K562 (cell line): ENCODE measurements at regions not wholly inside any gene's neighbourhood (a gene's known extent, or its start where the extent isn't known, plus 50 kb on each side); places are given as distances from the start of the nearest gene placed in this dataset.

Experiments used
- ATAC-seq: fragments of 200-7000 bp; cut with Tn5 transposase; 3 replicates; pipeline ENCODE4 v1.9.1; 2020; ENCODE audit warnings: moderate library complexity
- BruUV-seq: library from RNA; stranded (reverse); fragments of 400-500 nt; replicated peaks from 2 replicates; lab custom pipeline; 2021; lab: Mats Ljungman, UMichigan
- CTCF ChIA-PET: fragments of 300-600 bp; formaldehyde crosslinking; extraction: SDS; loops from one replicate; lab custom pipeline; 2021; ENCODE audit warnings: low intra/inter-chr PET ratio; lab: Yijun Ruan, JAX
- POLR2A ChIA-PET: fragments of 300-600, 350-650 bp; sonication (Branson Sonifier 250); formaldehyde crosslinking; extraction: SDS; loops from one replicate; lab custom pipeline; 2021; ENCODE audit warnings: antibody characterized with exemption, inconsistent platforms; lab: Yijun Ruan, JAX
- DNase-seq, 4 experiments: peaks; one replicate each; pipeline versions ENCODE4 v3.0.0 to v3.0.0-alpha.2; 2011 to 2018; ENCODE audit warnings: low spot score in 3 of 4, mixed read lengths in 3 of 4; ENCODE audit errors: extremely low read depth in 1 of 4
- FAIRE-seq: peaks from 2 replicates; lab custom pipeline; 2011; peaks lifted over from hg19 to GRCh38; lab: Jason Lieb, UNC
- H2AFZ ChIP-seq: 2 replicates; pipeline ENCODE4 v1.6.0; 2011; ENCODE audit warnings: low read depth, low read length, control low read depth, inconsistent platforms
- H3K27ac ChIP-seq: fragments of 200-600 bp; 3 replicates; pipeline ENCODE4 v1.8.0; 2011; ENCODE audit warnings: low read depth, mild to moderate bottlenecking, control low read depth, inconsistent platforms, low read length, moderate library complexity, mixed read lengths; ENCODE audit errors: extremely low read depth
- H3K27me3 ChIP-seq, 2 experiments: fragments of 300-600 bp in 1 of 2; 2 replicates in 1 of 2; 3 replicates in 1 of 2; pipeline versions ENCODE4 v1.6.0 to v1.8.0; 2011; ENCODE audit warnings: inconsistent platforms in 2 of 2, low read length in 2 of 2, mild to moderate bottlenecking in 1 of 2, mixed read lengths in 1 of 2, moderate library complexity in 1 of 2; ENCODE audit not compliant: control insufficient read depth in 2 of 2, insufficient read depth in 2 of 2
- H3K36me3 ChIP-seq: fragments of 300-600 bp; 3 replicates; pipeline ENCODE4 v1.8.0; 2011; ENCODE audit warnings: mild to moderate bottlenecking, low read length, inconsistent platforms; ENCODE audit not compliant: control insufficient read depth, insufficient read depth
- H3K4me1 ChIP-seq, 2 experiments: fragments of 200-600 bp in 1 of 2; replicated peaks in 1 of 2; 2 replicates in 1 of 2; 3 replicates in 1 of 2; pipeline versions ENCODE4 v1.5.1 to v1.8.0; 2011; ENCODE audit warnings: inconsistent platforms in 2 of 2, low read length in 2 of 2, mild to moderate bottlenecking in 1 of 2, mixed read lengths in 1 of 2, moderate library complexity in 1 of 2; ENCODE audit not compliant: control insufficient read depth in 2 of 2, insufficient read depth in 2 of 2
- H3K4me2 ChIP-seq: 2 replicates; pipeline ENCODE4 v1.6.1; 2011; ENCODE audit warnings: low read length, control low read depth, inconsistent platforms, mixed read lengths; ENCODE audit not compliant: insufficient read depth
- H3K4me3 ChIP-seq: fragments of 200-600 bp; sonication (generic), shearing (Covaris generic); 2 replicates; pipeline ENCODE4 v1.5.1; 2016; ENCODE audit warnings: control low read depth, inconsistent platforms
- H3K79me2 ChIP-seq: fragments of 200-600 bp; 3 replicates; pipeline ENCODE4 v1.8.0; 2011; ENCODE audit warnings: low read length, inconsistent platforms; ENCODE audit not compliant: control insufficient read depth, insufficient read depth
- H3K9ac ChIP-seq, 2 experiments: 2 replicates each; pipeline versions ENCODE4 v1.6.0 to v1.6.1; 2011; ENCODE audit warnings: low read depth in 2 of 2, low read length in 2 of 2, control low read depth in 1 of 2, inconsistent platforms in 1 of 2, mild to moderate bottlenecking in 1 of 2, mixed read lengths in 1 of 2; ENCODE audit not compliant: insufficient read depth in 1 of 2
- H3K9me1 ChIP-seq: one replicate; pipeline ENCODE4 v1.6.0; 2011; ENCODE audit warnings: inconsistent platforms, mild to moderate bottlenecking, low read length, moderate library complexity; ENCODE audit not compliant: control insufficient read depth, insufficient read depth
- H3K9me3 ChIP-seq: replicated peaks from 2 replicates; pipeline ENCODE4 v1.5.1; 2011; ENCODE audit warnings: low read depth, low read length, inconsistent platforms; ENCODE audit not compliant: control insufficient read depth, insufficient read depth
- H4K20me1 ChIP-seq: replicated peaks from 2 replicates; pipeline ENCODE4 v1.6.1; 2011; ENCODE audit warnings: low read length, inconsistent platforms, mixed read lengths; ENCODE audit not compliant: control insufficient read depth, insufficient read depth
- BRF1 ChIP-seq: IDR thresholded peaks from 3 replicates; pipeline ENCODE4 v1.6.1; 2011; ENCODE audit warnings: borderline replicate concordance, mild to moderate bottlenecking; ENCODE audit not compliant: insufficient read length; ENCODE audit errors: extremely low read depth
- CREM ChIP-seq: IDR thresholded peaks from 2 replicates; pipeline ENCODE4 v1.6.1; 2014; ENCODE audit warnings: antibody characterized with exemption, low read depth
- FUS ChIP-seq: fragments of 200-400 bp; formaldehyde crosslinking; optimal IDR thresholded peaks from 2 replicates; pipeline ENCODE3; 2017; ENCODE audit warnings: low read depth, low read length
- IFI16 ChIP-seq: fragments of 250-450 bp; sonication (Bioruptor Pico); IDR thresholded peaks from 2 replicates; pipeline ENCODE4 v2.1.2; 2022; ENCODE audit warnings: mild to moderate bottlenecking, inconsistent platforms
- MYC ChIP-seq, 2 experiments: fragments of 250-450 bp in 1 of 2; sonication (Bioruptor Pico) in 1 of 2; IDR thresholded peaks; 2 replicates each; pipeline versions ENCODE4 v1.5.1 to v1.6.1; 2012 to 2021; ENCODE audit warnings: low read depth in 2 of 2, borderline replicate concordance in 1 of 2, improper control_type of control experiment in 1 of 2, low read length in 1 of 2, mild to moderate bottlenecking in 1 of 2, moderate library complexity in 1 of 2
- NCOA6 ChIP-seq: fragments of 450-650 bp; IDR thresholded peaks from 2 replicates; pipeline ENCODE4 v1.6.1; 2017; ENCODE audit warnings: mild to moderate bottlenecking
- STAT5A ChIP-seq: IDR thresholded peaks from 2 replicates; pipeline ENCODE4 v1.6.1; 2012; ENCODE audit warnings: low read length, inconsistent platforms, borderline replicate concordance
- ZC3H8 ChIP-seq: fragments of 450-650 bp; IDR thresholded peaks from 2 replicates; pipeline ENCODE4 v1.6.1; 2017
- ZFX ChIP-seq: sonication (generic); formaldehyde crosslinking; IDR thresholded peaks from 2 replicates; pipeline ENCODE4 v1.8.0; 2022; ENCODE audit warnings: mild to moderate bottlenecking, missing genetic modification reagents, moderate library complexity
- ZNF23 ChIP-seq: fragments of 250-450 bp; sonication (Bioruptor Pico); IDR thresholded peaks from 2 replicates; pipeline ENCODE4 v1.4.0; 2020; ENCODE audit warnings: mild to moderate bottlenecking
- WGBS: fragments of 100-300 bp; shearing (Covaris generic); methylation state at CpG from one replicate; pipeline ENCODE4 v1.1.6; 2016; ENCODE audit warnings: low coverage, mixed read lengths; ENCODE audit not compliant: insufficient coverage; ENCODE audit errors: missing lambda C conversion rate; 5-methylcytosine and 5-hydroxymethylcytosine counted together
- in situ Hi-C: fragments of 300-500 bp; cut with MboI; formaldehyde crosslinking; loops from 4 replicates; pipeline ENCODE4 v1.15.0; 2018; ENCODE audit warnings: inconsistent platforms, mixed read lengths
- intact Hi-C: fragments of 100-400 bp; cut with micrococcal nuclease; formaldehyde crosslinking; loops from 2 replicates; pipeline ENCODE4 v1.14.2; 2022
- TF ChIP-seq, protein P1 (sequence below), 2 experiments: IDR thresholded peaks; 2 replicates each; pipeline ENCODE4 v1.6.1; 2012; ENCODE audit warnings: improper control_type of control experiment in 2 of 2, low read depth in 2 of 2, low read length in 2 of 2, borderline replicate concordance in 1 of 2

DNA sequence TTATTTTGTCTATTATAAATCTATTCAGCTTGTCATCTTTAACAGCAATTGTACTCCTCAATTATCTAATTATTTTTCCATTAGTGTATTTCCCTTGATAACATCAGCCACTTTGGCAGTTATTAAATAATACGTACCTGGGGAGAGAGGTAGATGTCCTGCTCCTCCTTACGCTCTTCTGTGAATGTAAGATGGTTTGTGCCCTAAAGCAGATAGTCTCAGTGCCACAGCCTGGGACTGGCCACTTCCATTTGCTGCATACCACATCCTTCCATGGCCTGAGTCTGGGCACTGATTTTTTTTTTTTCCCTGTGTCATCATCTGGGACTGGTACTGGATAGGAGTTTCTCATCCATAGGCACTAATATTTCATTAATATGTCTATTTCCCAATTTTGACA is 632.4 kb upstream of the LRRTM4 start:
- BruUV-seq: no TSS peak
- Histone ChIP-seq H3K27ac (no peak overlapping the region), H3K36me3 (no peaks in the 10 kb centered on the region), H3K9me1 (no peaks in the 10 kb centered on the region), H3K4me2 (no peak overlapping the region), H3K4me1 (no peaks in the 10 kb centered on the region), H3K79me2 (no peaks in the 10 kb centered on the region), H3K27me3 (no peaks in the 10 kb centered on the region), H3K4me3 (no peak overlapping the region), H4K20me1 (no peaks in the 10 kb centered on the region), H2AFZ (no peak overlapping the region), H3K9me3 (no peaks in the 10 kb centered on the region; the same call in 1 of the 2 replicates), H3K9ac (no peak overlapping the region)
- in situ Hi-C loops (no loop called here), intact Hi-C loops (no loop called here)
- TF ChIP-seq CREM (no peak), ZC3H8 (no peak), FUS (no peak), MYC (IDR thresholded peaks at IDR 0.05; ENCODE audit: low read depth, low read length) (no peak), MYC (CRISPR knock-in tag; IDR thresholded peaks at IDR 0.05; ENCODE audit: borderline replicate concordance, low read depth) (no peak), ZNF23 (CRISPR knock-in tag) (no peak), IFI16 (CRISPR knock-in tag) (no peak), ZFX (CRISPR knock-in tag) (no peak), NCOA6 (no peak), BRF1 (no peak), STAT5A (no peak)
- TF ChIP-seq, protein P1, sequence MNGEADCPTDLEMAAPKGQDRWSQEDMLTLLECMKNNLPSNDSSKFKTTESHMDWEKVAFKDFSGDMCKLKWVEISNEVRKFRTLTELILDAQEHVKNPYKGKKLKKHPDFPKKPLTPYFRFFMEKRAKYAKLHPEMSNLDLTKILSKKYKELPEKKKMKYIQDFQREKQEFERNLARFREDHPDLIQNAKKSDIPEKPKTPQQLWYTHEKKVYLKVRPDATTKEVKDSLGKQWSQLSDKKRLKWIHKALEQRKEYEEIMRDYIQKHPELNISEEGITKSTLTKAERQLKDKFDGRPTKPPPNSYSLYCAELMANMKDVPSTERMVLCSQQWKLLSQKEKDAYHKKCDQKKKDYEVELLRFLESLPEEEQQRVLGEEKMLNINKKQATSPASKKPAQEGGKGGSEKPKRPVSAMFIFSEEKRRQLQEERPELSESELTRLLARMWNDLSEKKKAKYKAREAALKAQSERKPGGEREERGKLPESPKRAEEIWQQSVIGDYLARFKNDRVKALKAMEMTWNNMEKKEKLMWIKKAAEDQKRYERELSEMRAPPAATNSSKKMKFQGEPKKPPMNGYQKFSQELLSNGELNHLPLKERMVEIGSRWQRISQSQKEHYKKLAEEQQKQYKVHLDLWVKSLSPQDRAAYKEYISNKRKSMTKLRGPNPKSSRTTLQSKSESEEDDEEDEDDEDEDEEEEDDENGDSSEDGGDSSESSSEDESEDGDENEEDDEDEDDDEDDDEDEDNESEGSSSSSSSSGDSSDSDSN (IDR thresholded peaks at IDR 0.05; ENCODE audit: borderline replicate concordance in 1 of 2, low read depth in 2 of 2, low read length in 2 of 2): no peak
- ATAC-seq (no peak), DNase-seq (no peak), FAIRE-seq (no peak)
- 45% methylated on average over 2 of the region's 2 CpGs for WGBS
- CTCF ChIA-PET: no interaction called here
- POLR2A ChIA-PET: no interaction called here
